ENCODE measurements at regions not wholly inside any gene's neighbourhood (a gene's known extent, or its start where the extent isn't known, plus 50 kb on each side); places are given as distances from the start of the nearest gene placed in this dataset.
A peak's percentile ranks its signal among the peaks of the same experiment; 100 is the strongest.

DNA sequence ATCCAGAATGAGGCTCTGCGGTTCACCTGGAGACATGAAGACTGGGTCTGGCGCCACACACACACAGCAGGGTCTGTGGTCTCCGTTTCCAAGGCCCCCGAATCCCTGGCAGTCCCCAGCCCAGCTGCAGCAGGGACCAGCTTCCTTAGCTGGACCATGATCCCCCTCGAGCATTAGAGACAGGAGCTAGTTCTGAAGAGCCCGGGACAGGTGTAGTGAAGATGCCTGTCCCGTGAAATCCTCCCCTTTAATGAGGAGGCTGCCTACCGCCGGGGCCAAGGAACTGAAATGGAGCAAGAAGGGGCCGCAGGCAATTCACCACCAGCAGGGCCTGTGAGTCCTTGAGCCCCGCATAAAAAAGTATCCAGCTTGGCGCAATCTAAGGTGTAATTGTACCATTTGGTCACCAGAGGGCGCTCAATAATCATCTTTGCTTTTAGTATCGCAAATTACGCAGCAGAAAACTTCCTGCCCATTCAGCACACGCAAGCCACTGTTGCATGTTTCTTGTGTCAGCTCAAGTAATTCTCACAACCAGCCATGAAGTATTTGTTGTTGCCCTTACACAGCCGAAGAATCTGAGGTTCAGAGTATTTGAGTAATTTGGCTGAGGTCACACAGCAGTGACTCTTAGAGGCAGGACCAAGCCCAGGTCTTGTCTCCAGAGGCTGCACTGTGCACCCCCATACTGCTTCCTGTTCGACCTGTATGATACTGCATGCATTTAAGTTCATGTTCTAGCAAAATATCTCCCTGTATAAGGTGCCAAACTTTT is 54.3 kb upstream of the PPP2R5C start:
- 24 to 29% (median 25%) methylated on average over 18 of the region's 18 CpGs for WGBS, 3 donors
- FAIRE-seq (no peak), DNase-seq (peak; percentile 87 to 92)
- peaks cover 0 to 3% of the 10 kb centered on the region in 2 donors for H3K9me3 ChIP-seq (ENCODE audit: control insufficient read depth in 2 of 2, insufficient read depth in 1 of 2, low read depth in 1 of 2, low read length in 1 of 2)
- H3K4me3 ChIP-seq (ENCODE audit: low read depth in 1 of 3, low read length in 3 of 3), result no peak overlapping the region
- H3K4me1 ChIP-seq (ENCODE audit: control insufficient read depth in 3 of 3, insufficient read depth in 2 of 3, low read depth in 1 of 3, low read length in 2 of 3), result peaks cover 0 to 20% (median 0%) of the 10 kb centered on the region in 3 donors
- no peak overlapping the region for H3K27ac ChIP-seq (ENCODE audit: low read depth in 1 of 3, low read length in 2 of 3)
- no peaks in the 10 kb centered on the region for H3K36me3 ChIP-seq (ENCODE audit: control insufficient read depth in 3 of 3, insufficient read depth in 2 of 3, low read depth in 1 of 3, low read length in 3 of 3)
- peaks cover 0 to 14% (median 0%) of the 10 kb centered on the region in 3 donors for H3K27me3 ChIP-seq (ENCODE audit: control insufficient read depth in 3 of 3, insufficient read depth in 3 of 3, low read length in 3 of 3)

DNA sequence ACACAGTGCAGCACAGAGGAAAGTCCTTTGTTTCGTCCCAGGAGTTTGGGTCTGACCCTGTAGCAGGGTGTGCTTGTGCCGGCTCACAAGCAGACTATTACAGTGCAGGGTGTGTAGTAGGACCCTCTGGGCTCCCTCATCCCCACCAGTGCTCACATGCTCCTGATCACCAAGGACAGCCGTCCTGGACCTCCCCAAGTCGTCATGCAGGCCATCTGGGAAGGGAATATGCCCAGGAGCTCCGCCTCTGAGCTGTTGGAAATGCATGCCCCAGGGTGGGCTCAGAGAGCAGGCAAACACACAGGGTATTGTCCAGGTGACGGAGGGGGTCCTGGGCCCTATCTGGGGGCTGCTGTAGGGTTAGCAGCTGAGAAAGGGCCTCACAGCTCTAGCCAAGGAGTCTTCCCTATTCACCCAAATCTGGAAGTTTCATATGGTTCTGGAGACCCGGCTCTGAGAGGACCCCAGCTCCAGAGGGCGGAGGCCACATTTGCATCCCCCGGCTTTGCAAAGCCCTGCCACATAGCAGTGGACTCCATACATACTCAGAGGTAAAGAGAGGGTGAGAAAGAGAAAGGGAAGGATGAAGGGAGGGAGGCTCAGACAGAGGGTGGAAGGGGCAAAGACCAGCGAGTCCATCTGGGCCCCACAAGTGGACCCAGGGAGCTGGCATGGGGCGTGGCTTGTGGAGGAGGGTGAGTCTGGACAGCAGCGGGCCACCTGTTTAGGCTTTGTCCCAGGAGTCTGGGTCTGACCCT is 53.5 kb upstream of the PPP2R5C start:
- no peak for FAIRE-seq
- Histone ChIP-seq H3K27ac (ENCODE audit: low read depth in 1 of 3, low read length in 2 of 3) (no peak overlapping the region), H3K27me3 (ENCODE audit: control insufficient read depth in 3 of 3, insufficient read depth in 3 of 3, low read length in 3 of 3) (peaks cover 0 to 14% (median 0%) of the 10 kb centered on the region in 3 donors), H3K4me1 (ENCODE audit: control insufficient read depth in 3 of 3, insufficient read depth in 2 of 3, low read depth in 1 of 3, low read length in 2 of 3) (peaks cover 0 to 20% (median 0%) of the 10 kb centered on the region in 3 donors), H3K36me3 (ENCODE audit: control insufficient read depth in 3 of 3, insufficient read depth in 2 of 3, low read depth in 1 of 3, low read length in 3 of 3) (no peaks in the 10 kb centered on the region), H3K9me3 (ENCODE audit: control insufficient read depth in 2 of 2, insufficient read depth in 1 of 2, low read depth in 1 of 2, low read length in 1 of 2) (peaks cover 0 to 3% of the 10 kb centered on the region in 2 donors), H3K4me3 (ENCODE audit: low read depth in 1 of 3, low read length in 3 of 3) (no peak overlapping the region)
- 71 to 81% (median 75%) methylated on average over 12 of the region's 12 CpGs for WGBS, 3 donors
- peak in 1 of 2 donors; percentile 65 for DNase-seq

DNA sequence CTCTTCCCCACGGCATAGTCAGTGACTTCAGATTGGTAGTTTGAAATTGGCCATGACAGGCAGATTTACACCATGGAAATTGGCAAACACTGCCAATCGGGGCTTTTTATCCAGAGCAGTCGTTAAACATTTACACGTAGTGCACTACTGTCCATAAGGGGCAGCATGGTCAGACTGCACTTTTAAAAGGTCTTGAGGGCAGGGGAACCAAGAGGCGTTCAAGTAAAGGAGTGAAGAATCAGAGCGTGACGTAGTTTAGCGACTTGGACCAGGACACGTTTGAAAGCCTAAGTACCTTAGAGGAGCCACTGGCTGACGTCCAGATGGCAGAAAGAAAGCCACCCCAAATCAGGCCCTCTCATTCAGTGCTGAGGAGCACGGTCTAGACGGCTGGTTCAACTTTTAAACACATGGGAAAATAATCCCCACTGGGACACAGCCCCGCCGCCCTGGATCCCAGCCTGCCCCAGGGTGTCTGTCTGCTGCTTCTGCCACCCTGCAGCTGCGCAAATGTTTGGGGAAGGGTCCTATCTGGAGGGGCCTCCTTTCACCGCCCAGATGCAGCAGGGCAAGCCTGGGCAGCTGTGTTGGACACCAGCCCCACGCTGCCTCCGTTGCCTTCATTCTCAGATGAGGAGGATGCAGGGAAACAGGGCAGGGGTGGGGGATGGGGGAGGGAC is 52.5 kb upstream of the PPP2R5C start:
- DNase-seq, result no peak
- no peaks in the 10 kb centered on the region for H3K36me3 ChIP-seq (ENCODE audit: control insufficient read depth in 3 of 3, insufficient read depth in 2 of 3, low read depth in 1 of 3, low read length in 3 of 3)
- peaks cover 0 to 14% (median 0%) of the 10 kb centered on the region in 3 donors for H3K27me3 ChIP-seq (ENCODE audit: control insufficient read depth in 3 of 3, insufficient read depth in 3 of 3, low read length in 3 of 3)
- H3K27ac ChIP-seq (ENCODE audit: low read depth in 1 of 3, low read length in 2 of 3), result no peak overlapping the region
- H3K4me3 ChIP-seq (ENCODE audit: low read depth in 1 of 3, low read length in 3 of 3), result no peak overlapping the region
- H3K4me1 ChIP-seq (ENCODE audit: control insufficient read depth in 3 of 3, insufficient read depth in 2 of 3, low read depth in 1 of 3, low read length in 2 of 3), result peaks cover 0 to 20% (median 0%) of the 10 kb centered on the region in 3 donors
- FAIRE-seq, result no peak
- peaks cover 0 to 3% of the 10 kb centered on the region in 2 donors for H3K9me3 ChIP-seq (ENCODE audit: control insufficient read depth in 2 of 2, insufficient read depth in 1 of 2, low read depth in 1 of 2, low read length in 1 of 2)
- 86 to 89% (median 88%) methylated on average over 18 of the region's 18 CpGs for WGBS, 3 donors

DNA sequence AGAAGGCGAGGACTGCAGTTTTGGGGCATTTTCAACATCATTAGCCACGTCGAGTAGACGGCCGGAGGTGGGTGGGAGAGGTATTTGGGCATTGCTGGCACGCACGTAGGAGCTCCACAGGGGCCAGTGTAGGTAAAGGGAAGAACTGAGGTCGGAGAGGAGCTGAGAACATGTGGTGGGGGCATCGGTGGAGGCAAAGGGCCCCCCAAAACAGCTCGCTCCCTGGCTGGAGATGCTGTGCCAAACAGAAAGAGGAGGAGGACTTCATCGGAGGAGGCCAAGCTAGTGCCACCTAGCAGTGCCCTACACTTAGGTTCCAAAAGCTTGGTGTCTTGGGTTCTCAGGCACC is 52.0 kb upstream of the PPP2R5C start:
- FAIRE-seq, result no peak
- Histone ChIP-seq H3K9me3 (ENCODE audit: control insufficient read depth in 2 of 2, insufficient read depth in 1 of 2, low read depth in 1 of 2, low read length in 1 of 2) (peaks cover 0 to 6% of the 10 kb centered on the region in 2 donors), H3K27me3 (ENCODE audit: control insufficient read depth in 3 of 3, insufficient read depth in 3 of 3, low read length in 3 of 3) (peaks cover 0 to 9% (median 0%) of the 10 kb centered on the region in 3 donors), H3K36me3 (ENCODE audit: control insufficient read depth in 3 of 3, insufficient read depth in 2 of 3, low read depth in 1 of 3, low read length in 3 of 3) (no peaks in the 10 kb centered on the region), H3K27ac (ENCODE audit: low read depth in 1 of 3, low read length in 2 of 3) (no peak overlapping the region), H3K4me3 (ENCODE audit: low read depth in 1 of 3, low read length in 3 of 3) (no peak overlapping the region), H3K4me1 (ENCODE audit: control insufficient read depth in 3 of 3, insufficient read depth in 2 of 3, low read depth in 1 of 3, low read length in 2 of 3) (peaks cover 0 to 20% (median 0%) of the 10 kb centered on the region in 3 donors)
- DNase-seq, result no peak
- 88 to 96% (median 93%) methylated on average over 11 of the region's 11 CpGs for WGBS, 3 donors

DNA sequence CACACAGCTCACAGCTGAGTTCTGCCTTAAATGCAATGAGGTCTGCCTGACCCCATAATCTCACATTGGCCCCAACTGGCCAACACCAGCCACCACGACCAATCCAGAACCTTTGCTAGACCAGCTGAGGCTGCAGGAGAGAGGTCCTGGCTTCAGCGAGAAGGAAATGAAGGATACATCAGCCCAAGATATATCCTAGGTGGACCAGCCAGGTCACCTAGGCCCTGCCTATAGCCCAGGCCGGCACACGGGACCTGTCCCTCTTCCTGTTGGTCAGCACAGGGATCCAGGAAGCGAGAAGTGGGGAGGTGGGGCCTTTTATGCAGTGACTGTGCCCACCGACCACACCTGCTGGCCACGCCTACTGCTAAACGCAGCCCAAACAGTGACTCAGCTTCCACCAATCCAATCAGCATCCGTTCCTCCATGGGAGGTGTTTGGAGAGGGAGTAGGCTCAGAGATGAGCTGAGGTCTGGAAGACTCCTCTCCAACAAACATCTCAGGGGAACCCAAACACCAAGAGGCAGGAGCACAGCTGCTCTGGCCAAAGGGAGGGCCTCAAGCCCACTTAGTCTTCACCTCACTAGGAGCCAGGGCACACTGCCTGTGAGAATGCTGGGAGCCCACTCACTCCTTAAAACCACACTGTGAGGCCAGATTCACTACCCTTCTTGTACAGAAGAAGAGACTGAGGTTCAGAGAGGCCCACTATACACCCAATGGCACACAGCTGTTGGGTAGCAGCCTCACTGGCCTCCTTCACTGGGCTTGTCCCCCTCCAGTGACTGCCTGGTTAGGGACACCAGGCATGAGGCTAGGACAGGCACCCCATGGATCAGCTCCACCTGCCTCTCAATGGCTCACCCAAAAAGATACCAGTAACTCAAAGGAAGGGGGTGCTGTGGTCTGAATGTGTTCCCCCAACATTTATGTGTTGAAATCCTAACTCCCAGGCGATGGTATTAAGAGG is 51.3 kb upstream of the PPP2R5C start:
- Histone ChIP-seq H3K4me3 (ENCODE audit: low read depth in 1 of 3, low read length in 3 of 3) (no peak overlapping the region), H3K4me1 (ENCODE audit: control insufficient read depth in 3 of 3, insufficient read depth in 2 of 3, low read depth in 1 of 3, low read length in 2 of 3) (peaks cover 0 to 20% (median 0%) of the 10 kb centered on the region in 3 donors), H3K9me3 (ENCODE audit: control insufficient read depth in 2 of 2, insufficient read depth in 1 of 2, low read depth in 1 of 2, low read length in 1 of 2) (peaks cover 0 to 6% of the 10 kb centered on the region in 2 donors), H3K36me3 (ENCODE audit: control insufficient read depth in 3 of 3, insufficient read depth in 2 of 3, low read depth in 1 of 3, low read length in 3 of 3) (no peaks in the 10 kb centered on the region), H3K27me3 (ENCODE audit: control insufficient read depth in 3 of 3, insufficient read depth in 3 of 3, low read length in 3 of 3) (peaks cover 0 to 3% (median 0%) of the 10 kb centered on the region in 3 donors), H3K27ac (ENCODE audit: low read depth in 1 of 3, low read length in 2 of 3) (no peak overlapping the region)
- no peak for FAIRE-seq
- peak in 1 of 2 donors; percentile 29 for DNase-seq
- 67 to 74% (median 68%) methylated on average over 10 of the region's 10 CpGs for WGBS, 3 donors

DNA sequence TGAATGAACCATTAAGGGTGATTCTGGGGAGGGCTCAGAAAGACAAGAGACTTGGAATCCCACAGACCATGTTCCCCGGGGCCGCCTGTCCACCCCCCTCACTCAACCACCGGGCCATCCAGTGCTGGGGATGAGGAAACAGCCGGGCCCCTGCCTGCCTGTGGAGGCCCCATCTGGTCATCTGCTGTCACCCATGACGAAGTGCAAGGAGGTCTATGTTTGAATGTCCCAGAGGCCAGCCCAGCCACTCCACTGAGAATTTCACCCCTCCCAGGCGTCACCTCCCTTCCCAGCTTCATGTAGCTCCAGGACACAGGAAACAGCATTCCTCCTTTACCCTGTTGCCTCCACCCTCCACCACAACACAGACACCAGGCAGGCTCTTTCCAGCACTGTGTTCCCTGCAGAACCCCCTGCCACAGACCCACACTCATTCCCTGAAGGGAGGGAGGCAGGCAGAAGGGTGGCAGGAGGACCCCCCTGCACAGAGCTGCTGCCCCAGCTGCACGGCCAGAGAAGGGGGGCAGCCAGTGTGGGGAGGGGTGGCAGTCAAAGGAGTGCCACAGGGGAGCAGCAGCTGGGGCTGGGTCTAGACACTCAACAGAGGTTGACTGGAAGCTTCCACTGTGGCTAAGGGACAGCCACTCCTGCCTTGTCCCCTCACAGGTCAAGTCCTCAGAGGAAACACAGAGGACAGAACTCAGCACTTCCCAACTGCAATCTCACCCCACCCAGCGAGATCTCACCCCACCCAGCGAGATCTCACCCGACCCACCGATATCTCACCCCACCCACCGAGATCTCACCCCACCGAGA is 50.3 kb upstream of the PPP2R5C start:
- H3K27ac ChIP-seq (ENCODE audit: low read depth in 1 of 3, low read length in 2 of 3), result no peak overlapping the region
- WGBS, 3 donors, result 63 to 87% (median 80%) methylated on average over 9 to 13 of the region's 13 CpGs
- H3K27me3 ChIP-seq (ENCODE audit: control insufficient read depth in 3 of 3, insufficient read depth in 3 of 3, low read length in 3 of 3), result no peaks in the 10 kb centered on the region
- no peak overlapping the region for H3K4me3 ChIP-seq (ENCODE audit: low read depth in 1 of 3, low read length in 3 of 3)
- H3K36me3 ChIP-seq (ENCODE audit: control insufficient read depth in 3 of 3, insufficient read depth in 2 of 3, low read depth in 1 of 3, low read length in 3 of 3), result no peaks in the 10 kb centered on the region
- no peak for FAIRE-seq
- H3K4me1 ChIP-seq (ENCODE audit: control insufficient read depth in 3 of 3, insufficient read depth in 2 of 3, low read depth in 1 of 3, low read length in 2 of 3), result peaks cover 0 to 19% (median 0%) of the 10 kb centered on the region in 3 donors
- H3K9me3 ChIP-seq (ENCODE audit: control insufficient read depth in 2 of 2, insufficient read depth in 1 of 2, low read depth in 1 of 2, low read length in 1 of 2), result peaks cover 0 to 6% of the 10 kb centered on the region in 2 donors
- DNase-seq, result no peak
